Astrocyte of the cerebellum (primary cell): ENCODE measurements at regions not wholly inside any gene's neighbourhood (a gene's known extent, or its start where the extent isn't known, plus 50 kb on each side); places are given as distances from the start of the nearest gene placed in this dataset.
"Not testable (repeated sequence)": the region's sequence is repeated elsewhere in the genome, so short reads cannot be mapped to it uniquely, and the experiment has no call there.

Source experiments
- DNase-seq: peaks from one replicate; pipeline ENCODE4 v3.0.0-alpha.2; 2011; ENCODE audit warnings: low read depth
- H3K4me3 ChIP-seq: 2 replicates; pipeline ENCODE4 v1.5.1; 2011; ENCODE audit warnings: mild to moderate bottlenecking, low read depth, low read length, moderate library complexity
- in situ Hi-C: cut with HindIII; loops from 2 replicates; pipeline ENCODE4 v1.10.0; 2017; ENCODE audit warnings: low sequenced_read_pairs
- TF ChIP-seq, protein P1 (sequence below): IDR thresholded peaks from 2 replicates; pipeline ENCODE4 v1.5.1; 2012; ENCODE audit warnings: low read length, low read depth, moderate library complexity, mild to moderate bottlenecking; ENCODE audit errors: missing control alignments

DNA sequence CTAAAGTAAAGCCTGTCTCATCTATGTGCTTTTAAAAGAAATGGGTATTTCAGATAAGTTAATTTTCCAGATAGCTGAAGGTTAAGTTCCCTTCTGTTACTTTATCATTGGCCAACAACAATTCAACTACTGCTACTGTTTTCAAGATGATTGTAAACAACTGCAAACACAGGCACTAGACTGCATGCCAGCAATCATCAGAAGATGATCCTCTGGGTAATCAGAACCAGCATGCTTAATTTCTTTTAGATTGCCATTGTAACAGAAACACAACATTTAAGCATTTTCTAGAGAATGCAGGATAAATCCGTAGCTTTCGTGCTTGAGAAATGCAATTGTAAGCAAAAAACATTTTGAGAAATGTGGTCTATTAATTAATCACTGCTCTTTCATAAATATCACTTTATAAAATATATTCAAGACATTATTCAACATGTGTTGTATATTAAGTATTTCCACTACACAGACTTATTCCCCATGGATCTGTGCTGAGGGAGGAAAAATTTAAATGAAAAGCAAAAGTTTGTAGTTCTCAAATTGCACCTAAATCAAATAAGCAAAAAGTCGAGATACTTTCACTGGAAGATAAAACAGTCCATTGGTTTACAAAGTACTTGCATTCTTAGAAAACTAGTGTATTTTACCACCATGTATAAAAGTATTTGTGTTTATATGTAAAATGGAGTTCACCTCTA is 133.7 kb downstream of the ATL2 start:
- DNase-seq: no peak
- in situ Hi-C loops: no loop called here
- H3K4me3 ChIP-seq: no peak overlapping the region
- TF ChIP-seq, protein P1, sequence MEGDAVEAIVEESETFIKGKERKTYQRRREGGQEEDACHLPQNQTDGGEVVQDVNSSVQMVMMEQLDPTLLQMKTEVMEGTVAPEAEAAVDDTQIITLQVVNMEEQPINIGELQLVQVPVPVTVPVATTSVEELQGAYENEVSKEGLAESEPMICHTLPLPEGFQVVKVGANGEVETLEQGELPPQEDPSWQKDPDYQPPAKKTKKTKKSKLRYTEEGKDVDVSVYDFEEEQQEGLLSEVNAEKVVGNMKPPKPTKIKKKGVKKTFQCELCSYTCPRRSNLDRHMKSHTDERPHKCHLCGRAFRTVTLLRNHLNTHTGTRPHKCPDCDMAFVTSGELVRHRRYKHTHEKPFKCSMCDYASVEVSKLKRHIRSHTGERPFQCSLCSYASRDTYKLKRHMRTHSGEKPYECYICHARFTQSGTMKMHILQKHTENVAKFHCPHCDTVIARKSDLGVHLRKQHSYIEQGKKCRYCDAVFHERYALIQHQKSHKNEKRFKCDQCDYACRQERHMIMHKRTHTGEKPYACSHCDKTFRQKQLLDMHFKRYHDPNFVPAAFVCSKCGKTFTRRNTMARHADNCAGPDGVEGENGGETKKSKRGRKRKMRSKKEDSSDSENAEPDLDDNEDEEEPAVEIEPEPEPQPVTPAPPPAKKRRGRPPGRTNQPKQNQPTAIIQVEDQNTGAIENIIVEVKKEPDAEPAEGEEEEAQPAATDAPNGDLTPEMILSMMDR: no peak

DNA sequence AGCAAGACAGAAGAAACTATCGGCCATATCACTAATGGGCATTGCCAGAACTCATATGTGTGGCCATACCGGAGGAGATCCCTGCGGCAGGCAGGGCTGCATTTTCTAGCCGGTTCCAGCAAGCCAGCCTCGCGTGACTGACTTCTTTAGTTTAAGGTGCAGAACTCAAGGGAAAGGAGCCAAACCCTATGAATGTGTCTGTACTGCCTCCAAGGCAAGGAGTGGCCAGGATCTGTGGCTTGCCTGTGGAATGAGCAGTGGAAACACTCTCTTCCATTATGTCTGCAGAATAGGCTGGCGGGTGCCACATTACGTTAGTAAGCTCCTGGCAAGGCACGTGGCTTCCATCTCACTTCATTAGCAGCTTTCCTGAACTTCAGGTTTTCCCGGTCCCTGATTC is 137.6 kb downstream of the ATL2 start:
- peak; percentile 76 for DNase-seq
- TF ChIP-seq, protein P1: no peak
- in situ Hi-C loops: no loop called here
- H3K4me3 ChIP-seq: no peak overlapping the region

DNA sequence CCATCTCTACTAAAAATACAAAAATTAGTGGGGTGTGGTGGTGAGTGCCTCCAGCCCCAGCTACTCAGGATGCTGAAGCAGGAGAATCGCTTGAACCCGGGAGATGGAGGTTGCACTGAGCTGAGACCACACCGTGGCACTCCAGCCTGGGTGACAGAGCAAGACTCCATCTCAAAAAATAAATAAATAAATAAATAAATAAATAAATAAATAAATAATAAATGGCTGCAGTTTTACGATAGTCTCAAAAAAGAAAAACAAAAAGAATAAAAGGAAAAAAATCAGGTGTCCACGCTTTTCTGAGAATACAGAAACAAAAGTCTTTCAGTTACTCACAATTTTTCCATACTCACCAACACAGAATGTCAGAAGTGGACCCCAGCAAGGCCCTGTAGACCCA is 138.4 kb downstream of the ATL2 start:
- in situ Hi-C loops, H3K4me3 ChIP-seq, DNase-seq: not testable (repeated sequence)

DNA sequence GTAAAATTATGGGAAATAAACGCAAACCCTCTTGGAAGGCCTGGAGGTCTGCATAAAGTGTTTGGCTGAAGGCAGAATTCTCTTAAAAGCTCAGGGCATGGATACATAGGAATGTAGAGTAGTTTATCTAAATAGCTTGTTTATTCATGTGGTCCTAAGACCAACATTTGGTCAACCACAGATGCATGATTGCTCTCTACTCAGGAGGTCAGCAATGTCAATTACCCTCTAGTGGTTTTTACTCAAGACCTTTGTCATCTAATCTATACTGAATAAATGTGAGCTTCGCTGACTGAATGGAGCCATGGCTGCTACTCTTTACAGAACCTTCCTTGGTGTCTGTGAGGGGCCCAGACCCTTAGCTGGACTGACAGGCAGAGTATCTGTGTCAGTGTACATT is 139.8 kb downstream of the ATL2 start:
- no peak for DNase-seq
- TF ChIP-seq, protein P1: no peak
- no peak overlapping the region for H3K4me3 ChIP-seq
- in situ Hi-C loops: no loop called here

DNA sequence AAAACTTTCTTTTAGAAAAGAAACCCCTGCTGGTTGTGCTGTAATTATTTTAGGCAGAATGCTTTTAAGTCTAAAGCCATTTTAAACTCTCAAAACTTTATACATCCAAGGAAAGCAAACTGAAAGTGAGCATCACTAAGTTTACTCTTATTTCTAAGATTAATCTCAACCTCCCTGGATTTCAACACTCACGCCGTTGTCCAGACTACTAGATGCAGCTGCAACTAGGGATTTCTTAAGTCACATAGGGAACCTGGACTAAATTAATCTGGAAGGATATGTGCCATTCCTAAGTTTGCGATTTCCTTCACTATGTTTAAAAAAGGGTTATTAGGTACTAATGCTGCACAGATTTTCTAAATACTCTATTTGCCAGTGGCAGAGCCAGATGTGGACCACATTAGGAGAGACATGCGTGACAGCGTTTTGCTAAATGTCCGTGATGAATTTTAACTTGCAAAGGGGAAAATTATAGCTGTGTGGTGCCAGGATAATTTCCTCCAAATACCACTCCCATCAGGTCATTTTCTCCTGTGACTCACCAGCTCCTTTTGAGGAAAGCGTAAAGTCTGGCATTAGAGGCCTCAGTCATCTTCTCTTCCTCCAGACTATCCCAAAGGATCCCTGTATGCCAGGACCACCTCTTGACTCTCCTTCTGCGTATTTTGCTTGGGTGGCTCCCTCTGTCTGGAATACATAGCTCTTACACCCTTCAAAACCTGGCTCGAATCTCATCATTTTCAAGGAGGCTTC is 143.7 kb downstream of the ATL2 start:
- no peak overlapping the region for H3K4me3 ChIP-seq
- peak; percentile 52 for DNase-seq
- in situ Hi-C loops: no loop called here
- TF ChIP-seq, protein P1: peak; percentile 22

DNA sequence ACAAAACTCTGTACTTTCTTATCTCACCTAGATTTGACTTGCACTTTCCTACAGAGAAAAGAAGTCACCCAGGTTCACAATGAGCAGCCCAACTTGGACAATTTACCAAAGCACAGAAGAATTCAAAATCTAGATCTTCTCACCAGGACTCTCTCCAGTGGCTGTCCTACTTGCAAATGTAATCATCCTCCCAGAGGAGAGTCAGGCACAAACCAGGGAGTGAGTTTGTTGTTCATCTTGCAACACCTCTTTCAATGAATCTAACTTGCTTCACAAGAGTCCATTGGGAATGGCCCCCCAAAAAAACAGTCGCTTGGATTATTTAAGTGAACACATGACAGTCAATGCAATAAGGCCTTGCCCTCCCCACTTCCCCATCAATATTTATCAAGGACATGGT is 144.6 kb downstream of the ATL2 start:
- in situ Hi-C loops: no loop called here
- H3K4me3 ChIP-seq: no peak overlapping the region
- no peak for DNase-seq
- TF ChIP-seq, protein P1: no peak

DNA sequence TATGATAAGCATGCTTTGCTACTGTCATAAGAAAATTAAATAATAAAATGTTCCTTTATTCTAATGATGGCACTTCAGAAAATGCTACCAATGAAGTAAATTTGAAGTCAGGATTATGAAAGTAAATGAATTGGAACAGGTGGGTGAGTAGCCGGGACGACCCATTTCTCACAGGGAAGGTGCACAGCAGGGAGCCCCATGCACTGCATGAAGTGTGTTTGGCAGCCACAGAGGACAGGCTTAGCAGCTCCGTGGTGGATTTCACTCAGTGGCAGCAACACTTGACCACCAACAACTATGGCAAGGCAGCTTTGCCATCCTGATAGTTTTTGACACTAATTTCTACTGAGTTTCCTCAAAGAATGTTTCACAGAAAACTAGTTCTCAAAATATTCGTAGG is 146.3 kb downstream of the ATL2 start:
- no peak overlapping the region for H3K4me3 ChIP-seq
- DNase-seq: no peak
- TF ChIP-seq, protein P1: no peak
- in situ Hi-C loops: no loop called here
